HG02798 (cell line): ENCODE measurements at regions not wholly inside any gene's neighbourhood (a gene's known extent, or its start where the extent isn't known, plus 50 kb on each side); places are given as distances from the start of the nearest gene placed in this dataset.
A peak's percentile ranks its signal among the peaks of the same experiment; 100 is the strongest.
"Not testable (repeated sequence)": the region's sequence is repeated elsewhere in the genome, so short reads cannot be mapped to it uniquely, and the experiment has no call there.

ENCODE experiments used
- ATAC-seq: cut with Tn5 transposase; IDR thresholded peaks from one replicate; pipeline ENCODE4 v1.9.1; 2021; ENCODE audit warnings: mild to moderate bottlenecking; ENCODE audit not compliant: unreplicated experiment, poor library complexity

GRCh38 chr4:184282895-184283654, 65.4 kb upstream of the ENPP6 start:
- peak; percentile 55 for ATAC-seq

- ATAC-seq, result peak; percentile 24
Observed at GRCh38 chr4:184282251-184282713, 64.6 kb upstream of the ENPP6 start.

GRCh38 chr4:184281231-184282139, 63.8 kb upstream of the ENPP6 start:
- peak; percentile 27 for ATAC-seq

GRCh38 chr4:184280591-184281071, 63.0 kb upstream of the ENPP6 start:
- peak; percentile 48 for ATAC-seq

GRCh38 chr4:184280137-184280536, 62.5 kb upstream of the ENPP6 start:
- no peak for ATAC-seq

- no peak for ATAC-seq
Observed at GRCh38 chr4:184279496-184280061, 61.9 kb upstream of the ENPP6 start.

GRCh38 chr4:184277769-184278168, 60.1 kb upstream of the ENPP6 start:
- ATAC-seq, result not testable (repeated sequence)

GRCh38 chr4:184277010-184277409, 59.3 kb upstream of the ENPP6 start:
- ATAC-seq, result not testable (repeated sequence)

GRCh38 chr4:184276346-184276745, 58.7 kb upstream of the ENPP6 start:
- ATAC-seq, result not testable (repeated sequence)

- ATAC-seq, result no peak
Observed at GRCh38 chr4:184275766-184276165, 58.1 kb upstream of the ENPP6 start.

GRCh38 chr4:184274286-184274951, 56.7 kb upstream of the ENPP6 start:
- no peak for ATAC-seq

GRCh38 chr4:184273166-184274147, 55.8 kb upstream of the ENPP6 start:
- no peak for ATAC-seq

- ATAC-seq, result no peak
Observed at GRCh38 chr4:184270808-184271413, 53.2 kb upstream of the ENPP6 start.

GRCh38 chr4:184269879-184270430, 52.3 kb upstream of the ENPP6 start:
- no peak for ATAC-seq

GRCh38 chr4:184268584-184269160, 51.0 kb upstream of the ENPP6 start:
- no peak for ATAC-seq

- ATAC-seq, result peak; percentile 80
Observed at GRCh38 chr4:184267673-184268583, 50.3 kb upstream of the ENPP6 start.
